T-helper 2 cell treated with Interferon-gamma antibody and Interleukin-4, amounts not matched to agents 5 μg/mL and 100 μg/mL, for 36 hours (primary cell): ENCODE measurements at regions not wholly inside any gene's neighbourhood (a gene's known extent, or its start where the extent isn't known, plus 50 kb on each side); places are given as distances from the start of the nearest gene placed in this dataset.

Experiments used
- DNase-seq: peaks from one replicate; pipeline ENCODE4 v3.0.0; 2021; ENCODE audit warnings: low spot score
- H3K27ac Mint-ChIP-seq: one replicate; pipeline ENCODE4 v1.8.0; 2021; ENCODE audit warnings: mild to moderate bottlenecking, mixed read lengths
- H3K27me3 Mint-ChIP-seq: one replicate; pipeline ENCODE4 v1.8.0; 2021; ENCODE audit warnings: low read depth, mixed read lengths
- H3K36me3 Mint-ChIP-seq: one replicate; pipeline ENCODE4 v1.8.0; 2021; ENCODE audit warnings: low read depth, mixed read lengths
- H3K4me1 Mint-ChIP-seq: one replicate; pipeline ENCODE4 v1.8.0; 2021; ENCODE audit warnings: low read depth, mixed read lengths
- H3K4me3 Mint-ChIP-seq: one replicate; pipeline ENCODE4 v1.8.0; 2022; ENCODE audit warnings: mild to moderate bottlenecking, moderate library complexity, mixed read lengths
- H3K9me3 Mint-ChIP-seq: one replicate; pipeline ENCODE4 v1.8.0; 2021; ENCODE audit warnings: mixed read lengths

- H3K36me3 Mint-ChIP-seq = no peaks in the 10 kb centered on the region
- peaks cover 21% of the 10 kb centered on the region for H3K4me1 Mint-ChIP-seq
- H3K27me3 Mint-ChIP-seq = no peaks in the 10 kb centered on the region
- no peak for DNase-seq
- H3K27ac Mint-ChIP-seq = no peak overlapping the region
- H3K4me3 Mint-ChIP-seq = no peak overlapping the region
- peaks cover 6% of the 10 kb centered on the region for H3K9me3 Mint-ChIP-seq
Observed at GRCh38 chr20:53878262-53879047, 191.9 kb downstream of the BCAS1 start.

- Mint-ChIP-seq H3K4me1 (peaks cover 36% of the 10 kb centered on the region), H3K27me3 (no peaks in the 10 kb centered on the region), H3K9me3 (no peaks in the 10 kb centered on the region), H3K27ac (no peak overlapping the region), H3K4me3 (no peak overlapping the region), H3K36me3 (no peaks in the 10 kb centered on the region)
- no peak for DNase-seq
Observed at GRCh38 chr20:53876956-53877355, 193.4 kb downstream of the BCAS1 start.

GRCh38 chr20:53876470-53876869 lies 193.9 kb downstream of the BCAS1 start:
- H3K4me1 Mint-ChIP-seq = peaks cover 40% of the 10 kb centered on the region
- no peaks in the 10 kb centered on the region for H3K9me3 Mint-ChIP-seq
- no peaks in the 10 kb centered on the region for H3K36me3 Mint-ChIP-seq
- no peak overlapping the region for H3K4me3 Mint-ChIP-seq
- no peaks in the 10 kb centered on the region for H3K27me3 Mint-ChIP-seq
- H3K27ac Mint-ChIP-seq = no peak overlapping the region
- DNase-seq = no peak

- no peak overlapping the region for H3K4me3 Mint-ChIP-seq
- H3K4me1 Mint-ChIP-seq = peaks cover 40% of the 10 kb centered on the region
Observed at GRCh38 chr20:53875452-53875851, 194.9 kb downstream of the BCAS1 start.

DNA sequence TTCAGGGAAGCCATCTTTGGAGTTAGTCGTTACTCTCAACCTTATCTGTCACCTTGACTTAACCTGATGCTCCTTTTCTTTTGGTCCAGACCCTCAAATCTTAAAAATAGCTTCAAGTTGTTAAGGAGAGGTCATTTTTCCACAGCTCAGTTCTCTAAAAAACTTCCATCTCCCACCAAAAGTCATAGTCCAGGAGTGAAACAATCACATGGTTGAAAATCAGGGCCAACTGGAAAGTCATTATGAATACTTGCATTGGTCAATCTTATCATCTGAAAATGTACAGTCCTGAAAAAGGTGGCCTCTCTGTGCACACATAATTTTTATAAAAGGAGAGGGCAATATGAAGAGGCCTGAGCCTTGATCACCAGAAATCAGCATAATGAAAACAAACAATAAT lies 195.7 kb downstream of the BCAS1 start:
- H3K4me3 Mint-ChIP-seq = no peak overlapping the region
- no peaks in the 10 kb centered on the region for H3K36me3 Mint-ChIP-seq
- H3K27ac Mint-ChIP-seq = no peak overlapping the region
- no peak for DNase-seq
- H3K4me1 Mint-ChIP-seq = peaks cover 36% of the 10 kb centered on the region
- H3K9me3 Mint-ChIP-seq = no peaks in the 10 kb centered on the region
- H3K27me3 Mint-ChIP-seq = no peaks in the 10 kb centered on the region

More at GRCh38 chr20:53875452-53875851, 194.9 kb downstream of the BCAS1 start:
- no peak overlapping the region for H3K27ac Mint-ChIP-seq
- H3K36me3 Mint-ChIP-seq = no peaks in the 10 kb centered on the region
- H3K9me3 Mint-ChIP-seq = no peaks in the 10 kb centered on the region
- no peak for DNase-seq
- H3K27me3 Mint-ChIP-seq = no peaks in the 10 kb centered on the region

DNA sequence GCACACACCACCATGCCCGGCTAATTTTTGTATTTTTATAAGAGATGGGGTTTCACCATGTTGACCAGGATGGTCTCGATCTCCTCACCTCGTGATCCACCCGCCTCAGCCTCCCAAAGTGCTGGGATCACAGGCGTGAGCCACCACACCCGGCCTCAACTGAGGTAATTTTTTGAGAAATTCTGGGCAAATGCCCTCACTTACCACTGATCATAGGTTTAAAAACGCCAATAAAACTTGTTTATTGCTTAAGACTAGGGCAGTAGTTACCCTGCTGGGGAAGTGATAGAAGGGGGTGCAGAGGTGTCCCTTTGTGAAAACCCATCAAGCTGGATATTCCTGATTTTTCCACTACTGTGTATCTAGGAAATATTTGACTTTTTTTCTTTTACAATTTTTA lies 196.3 kb downstream of the BCAS1 start:
- Mint-ChIP-seq H3K36me3 (no peaks in the 10 kb centered on the region), H3K27me3 (no peaks in the 10 kb centered on the region), H3K27ac (no peak overlapping the region), H3K9me3 (no peaks in the 10 kb centered on the region), H3K4me3 (no peak overlapping the region), H3K4me1 (peaks cover 39% of the 10 kb centered on the region)
- no peak for DNase-seq

DNA sequence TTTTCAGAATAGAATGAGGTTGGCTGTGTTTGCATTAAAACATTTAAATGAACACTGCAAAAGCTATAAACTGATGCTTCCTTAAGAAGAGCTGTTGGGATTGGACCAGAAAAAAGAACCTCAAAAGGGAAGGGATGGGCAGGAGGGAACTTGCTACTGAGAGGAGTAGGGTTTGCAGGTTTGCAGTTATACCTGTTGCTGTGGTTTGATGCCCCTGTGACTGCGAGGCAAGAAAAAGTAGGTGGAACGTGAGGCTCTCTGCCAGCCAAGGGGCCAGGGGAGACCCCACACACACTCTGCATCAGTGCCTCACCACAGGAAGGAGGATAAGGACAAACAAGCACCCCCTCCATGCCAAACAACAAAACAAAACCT lies 197.2 kb downstream of the BCAS1 start:
- no peaks in the 10 kb centered on the region for H3K9me3 Mint-ChIP-seq
- H3K27ac Mint-ChIP-seq = peak overlapping the region; percentile 95
- peaks cover 33% of the 10 kb centered on the region for H3K4me1 Mint-ChIP-seq
- H3K27me3 Mint-ChIP-seq = no peaks in the 10 kb centered on the region
- H3K36me3 Mint-ChIP-seq = no peaks in the 10 kb centered on the region
- peak overlapping the region; percentile 84 for H3K4me3 Mint-ChIP-seq
- DNase-seq = no peak

- DNase-seq = peak; percentile 45
- Mint-ChIP-seq H3K27me3 (no peaks in the 10 kb centered on the region), H3K4me3 (peak overlapping the region; percentile 84), H3K27ac (peak overlapping the region; percentile 95), H3K36me3 (no peaks in the 10 kb centered on the region), H3K9me3 (no peaks in the 10 kb centered on the region), H3K4me1 (peaks cover 38% of the 10 kb centered on the region)
Observed at GRCh38 chr20:53872561-53873229, 197.7 kb downstream of the BCAS1 start.

DNA sequence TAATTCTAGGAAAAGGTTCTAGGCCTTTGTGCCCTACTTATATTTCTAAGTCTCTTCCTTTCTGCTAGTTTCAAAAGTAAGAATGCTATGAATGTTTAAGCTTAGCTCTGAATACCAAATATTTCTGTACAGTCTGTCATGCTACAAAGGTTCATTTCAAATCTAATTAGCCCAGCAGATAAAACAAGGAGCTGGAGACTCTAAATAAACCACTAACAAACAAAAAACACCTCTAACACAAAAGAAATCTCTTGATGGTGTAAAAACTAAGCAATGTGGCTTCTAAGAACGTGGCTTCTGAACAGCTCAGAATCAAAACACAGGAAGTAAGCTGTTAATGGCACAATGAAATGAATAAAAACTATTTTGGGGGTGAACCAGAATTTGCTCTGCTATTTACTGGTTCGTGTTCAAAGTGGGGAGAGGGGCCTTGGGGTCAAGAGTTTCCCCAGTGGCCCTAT lies 198.3 kb downstream of the BCAS1 start:
- H3K27me3 Mint-ChIP-seq = no peaks in the 10 kb centered on the region
- no peaks in the 10 kb centered on the region for H3K9me3 Mint-ChIP-seq
- peak overlapping the region; percentile 84 for H3K4me3 Mint-ChIP-seq
- no peak for DNase-seq
- H3K27ac Mint-ChIP-seq = peak overlapping the region; percentile 95
- H3K36me3 Mint-ChIP-seq = no peaks in the 10 kb centered on the region
- peaks cover 44% of the 10 kb centered on the region for H3K4me1 Mint-ChIP-seq

GRCh38 chr20:53871541-53871940 lies 198.9 kb downstream of the BCAS1 start:
- Mint-ChIP-seq H3K4me1 (peaks cover 50% of the 10 kb centered on the region), H3K27me3 (no peaks in the 10 kb centered on the region), H3K9me3 (no peaks in the 10 kb centered on the region), H3K36me3 (no peaks in the 10 kb centered on the region), H3K4me3 (peak overlapping the region; percentile 84), H3K27ac (peak overlapping the region; percentile 95)
- DNase-seq = no peak

DNA sequence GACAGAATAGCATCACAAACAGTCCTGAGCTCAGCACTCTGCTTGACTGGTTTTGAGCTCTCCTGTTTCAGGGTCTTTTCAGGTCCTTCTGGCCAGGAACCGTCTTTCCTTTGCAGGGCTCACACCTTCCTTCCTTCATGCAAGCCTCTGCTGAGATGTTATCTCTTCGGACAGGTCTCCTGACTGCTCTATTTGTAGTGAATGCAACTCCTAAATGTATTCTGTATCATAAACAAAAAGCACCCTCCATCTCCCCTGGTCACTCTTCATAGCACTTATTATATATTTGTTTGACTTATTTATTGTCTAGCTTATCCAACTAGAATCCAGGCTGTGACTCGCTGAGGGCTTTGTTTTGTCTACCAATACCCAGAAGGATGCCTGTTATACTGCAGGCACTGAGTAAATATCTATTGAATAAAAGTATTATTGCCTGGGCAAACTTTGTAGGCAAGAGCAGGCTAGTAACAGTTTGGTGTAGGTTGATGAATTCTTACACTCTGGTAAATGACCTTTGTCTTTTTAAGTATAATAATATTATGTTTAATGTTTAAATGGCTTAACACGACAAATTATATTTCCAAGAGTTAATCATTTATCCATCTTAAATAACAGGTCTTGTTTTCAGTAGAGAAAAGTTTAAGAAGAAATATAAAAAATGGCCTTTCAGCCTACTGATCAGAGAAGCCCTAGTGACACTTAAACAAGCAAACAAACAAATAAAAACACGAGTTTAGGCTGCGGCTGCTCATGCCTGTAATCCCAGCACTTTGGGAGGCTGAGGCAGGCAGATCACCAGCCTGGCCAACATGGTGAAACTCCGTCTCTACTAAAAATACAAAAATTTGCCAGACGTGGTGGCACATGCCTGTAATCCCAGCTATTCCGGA lies 199.7 kb downstream of the BCAS1 start:
- no peaks in the 10 kb centered on the region for H3K9me3 Mint-ChIP-seq
- no peak overlapping the region for H3K4me3 Mint-ChIP-seq
- H3K4me1 Mint-ChIP-seq = peaks cover 58% of the 10 kb centered on the region
- DNase-seq = no peak
- no peaks in the 10 kb centered on the region for H3K27me3 Mint-ChIP-seq
- H3K27ac Mint-ChIP-seq = peak overlapping the region; percentile 50
- H3K36me3 Mint-ChIP-seq = no peaks in the 10 kb centered on the region

- H3K4me1 Mint-ChIP-seq = peaks cover 65% of the 10 kb centered on the region
- H3K27ac Mint-ChIP-seq = peak overlapping the region; percentile 90
- H3K4me3 Mint-ChIP-seq = peak overlapping the region; percentile 48
- DNase-seq = peak; percentile 77
- no peaks in the 10 kb centered on the region for H3K36me3 Mint-ChIP-seq
- H3K27me3 Mint-ChIP-seq = no peaks in the 10 kb centered on the region
- H3K9me3 Mint-ChIP-seq = no peaks in the 10 kb centered on the region
Observed at GRCh38 chr20:53869466-53870258, 200.7 kb downstream of the BCAS1 start.

DNA sequence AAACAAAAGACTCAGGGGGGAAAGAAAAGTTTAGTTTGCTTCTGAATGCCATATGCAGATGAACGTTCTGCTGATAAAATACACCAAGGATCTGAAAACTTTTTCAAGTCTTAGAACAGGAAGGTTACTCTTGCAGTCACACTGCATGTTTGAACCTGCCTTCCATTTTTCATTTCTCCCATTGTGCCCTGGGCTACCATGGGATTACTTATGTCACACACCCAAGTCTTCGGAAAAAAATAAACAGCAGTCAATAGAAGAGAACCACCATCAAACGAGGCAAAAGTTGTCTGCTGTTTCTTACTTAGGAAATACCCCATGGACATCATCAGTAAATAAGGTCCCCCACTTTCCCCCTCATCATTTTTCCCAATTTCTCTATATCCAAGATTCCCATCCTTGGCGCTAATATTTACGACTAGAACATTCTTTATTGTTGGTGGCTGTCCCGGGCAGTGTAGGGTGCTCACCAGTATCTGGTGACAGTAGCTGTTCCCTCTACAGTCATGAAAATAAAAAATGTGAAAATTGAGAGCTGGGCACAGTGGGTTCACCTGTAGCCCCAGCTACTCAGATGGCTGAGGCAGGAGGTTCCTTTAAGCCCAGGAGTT lies 202.5 kb downstream of the BCAS1 start:
- H3K9me3 Mint-ChIP-seq = no peaks in the 10 kb centered on the region
- peak overlapping the region; percentile 79 for H3K4me3 Mint-ChIP-seq
- H3K36me3 Mint-ChIP-seq = no peaks in the 10 kb centered on the region
- H3K27ac Mint-ChIP-seq = peak overlapping the region; percentile 89
- peaks cover 66% of the 10 kb centered on the region for H3K4me1 Mint-ChIP-seq
- H3K27me3 Mint-ChIP-seq = no peaks in the 10 kb centered on the region
- DNase-seq = no peak
